GM18868 (cell line): ENCODE measurements at regions not wholly inside any gene's neighbourhood (a gene's known extent, or its start where the extent isn't known, plus 50 kb on each side); places are given as distances from the start of the nearest gene placed in this dataset.

Source experiments
- ATAC-seq: cut with Tn5 transposase; IDR thresholded peaks from one replicate; pipeline ENCODE4 v1.9.1; 2021; ENCODE audit warnings: mild to moderate bottlenecking, moderate library complexity; ENCODE audit not compliant: unreplicated experiment

DNA sequence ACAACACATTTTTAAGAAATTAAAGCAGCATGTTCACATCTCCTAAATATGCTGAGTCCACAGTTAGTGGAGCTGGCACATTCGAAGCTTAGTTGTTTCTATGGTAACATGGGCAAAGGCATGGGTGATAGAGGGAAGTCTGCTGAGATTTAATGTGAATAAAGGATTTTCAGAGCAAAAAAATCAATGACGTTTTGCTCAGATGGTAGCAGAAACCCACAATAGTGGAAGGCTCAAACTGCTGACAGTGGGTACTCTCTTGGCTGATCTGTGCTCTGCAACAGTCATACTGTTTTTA is 795.1 kb upstream of the ARPP21 start:
- ATAC-seq: no peak

- no peak for ATAC-seq
These were observed 788.2 kb upstream of the ARPP21 start for GRCh38 chr3:34851137-34851536.

DNA sequence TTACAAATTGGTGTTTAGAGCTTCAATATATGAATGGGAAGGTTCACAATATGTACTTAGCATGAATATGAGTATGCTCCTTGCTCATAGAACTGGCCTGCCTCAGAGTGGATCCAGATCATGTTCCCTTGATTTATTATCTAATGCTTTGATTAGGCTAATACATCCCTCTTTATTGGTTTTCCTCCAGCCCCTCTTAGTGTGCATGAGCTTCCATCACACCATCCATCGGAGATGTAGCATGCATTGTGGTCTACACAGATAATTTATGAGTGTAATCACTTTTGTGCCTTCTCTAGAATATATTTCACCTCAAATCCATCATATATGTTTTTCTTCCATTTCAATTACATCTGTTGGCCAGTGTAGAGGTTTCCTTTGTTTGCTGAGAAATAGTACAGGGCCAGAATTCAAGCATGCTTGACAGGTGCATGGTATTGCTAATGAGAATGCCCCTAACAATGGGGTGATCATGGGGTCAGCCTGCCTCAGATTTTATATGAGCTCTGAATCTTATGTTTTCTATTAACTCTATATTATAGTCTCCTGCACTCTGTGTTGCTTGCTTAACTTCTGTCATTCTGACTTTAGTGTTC is 786.4 kb upstream of the ARPP21 start:
- ATAC-seq: no peak

GRCh38 chr3:34856081-34856947 is 783.0 kb upstream of the ARPP21 start:
- peak; percentile 67 for ATAC-seq

GRCh38 chr3:34858067-34858660 is 781.2 kb upstream of the ARPP21 start:
- ATAC-seq: peak; percentile 46

GRCh38 chr3:34859746-34860145 is 779.6 kb upstream of the ARPP21 start:
- no peak for ATAC-seq

DNA sequence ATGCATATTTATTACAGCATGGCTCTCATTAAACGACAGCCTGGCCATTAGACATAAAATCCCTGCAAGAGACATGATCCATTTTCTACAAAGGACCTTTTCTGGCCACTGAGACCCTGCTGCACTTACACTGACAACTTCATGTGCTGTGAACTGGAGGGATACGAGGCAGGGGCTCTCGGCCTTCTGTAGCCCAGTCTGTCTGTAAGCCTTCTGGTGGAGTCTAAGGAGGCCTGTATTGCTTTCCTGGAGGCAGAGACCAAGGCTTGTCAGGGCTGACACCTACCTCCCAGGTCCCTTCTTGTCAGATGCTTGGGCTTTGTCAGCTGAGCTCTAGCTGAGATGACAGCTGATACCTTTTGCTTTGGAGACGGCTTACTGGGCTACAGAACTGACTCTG is 776.9 kb upstream of the ARPP21 start:
- no peak for ATAC-seq

- no peak for ATAC-seq
These were observed 775.8 kb upstream of the ARPP21 start for GRCh38 chr3:34863485-34863884.

DNA sequence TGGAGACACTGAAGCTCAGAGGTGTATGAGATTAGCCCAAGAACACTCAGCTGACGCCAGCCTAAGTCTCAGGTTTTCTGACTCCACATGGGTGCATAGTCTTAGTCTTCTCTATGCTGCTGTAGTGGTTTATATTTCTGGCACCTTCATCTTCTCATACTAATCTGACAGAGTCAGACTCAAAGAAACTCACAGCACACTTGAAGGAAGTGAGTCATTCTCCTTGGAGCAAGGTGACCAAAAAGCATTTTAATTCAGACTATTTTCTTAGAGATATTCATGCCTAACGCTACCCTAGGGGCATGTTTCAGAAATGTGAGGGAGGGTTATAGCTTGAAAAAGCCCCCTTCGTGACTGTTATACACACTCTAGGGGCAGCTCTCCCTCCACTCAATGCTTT is 775.3 kb upstream of the ARPP21 start:
- no peak for ATAC-seq

- no peak for ATAC-seq
These were observed 774.0 kb upstream of the ARPP21 start for GRCh38 chr3:34865346-34865745.

DNA sequence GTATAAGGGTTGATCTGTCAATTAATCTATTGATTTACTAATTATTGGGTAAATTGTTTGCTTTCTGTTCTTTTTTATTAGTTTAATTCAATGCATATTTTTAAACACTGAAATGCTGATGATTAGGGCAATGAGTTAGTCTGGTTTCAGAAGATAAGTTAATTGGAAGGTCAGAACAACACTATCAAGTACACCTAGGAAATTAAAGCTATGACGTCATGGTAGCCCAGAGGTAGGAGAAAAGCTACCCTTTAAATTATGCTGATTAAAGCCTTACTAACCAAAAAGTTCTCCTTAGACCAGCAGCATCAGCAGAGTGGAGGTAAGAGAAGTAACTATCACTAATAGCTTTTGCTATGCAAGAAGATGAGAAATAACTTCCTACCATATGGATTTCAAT is 770.4 kb upstream of the ARPP21 start:
- no peak for ATAC-seq

- ATAC-seq: no peak
These were observed 769.6 kb upstream of the ARPP21 start for GRCh38 chr3:34869696-34870095.

DNA sequence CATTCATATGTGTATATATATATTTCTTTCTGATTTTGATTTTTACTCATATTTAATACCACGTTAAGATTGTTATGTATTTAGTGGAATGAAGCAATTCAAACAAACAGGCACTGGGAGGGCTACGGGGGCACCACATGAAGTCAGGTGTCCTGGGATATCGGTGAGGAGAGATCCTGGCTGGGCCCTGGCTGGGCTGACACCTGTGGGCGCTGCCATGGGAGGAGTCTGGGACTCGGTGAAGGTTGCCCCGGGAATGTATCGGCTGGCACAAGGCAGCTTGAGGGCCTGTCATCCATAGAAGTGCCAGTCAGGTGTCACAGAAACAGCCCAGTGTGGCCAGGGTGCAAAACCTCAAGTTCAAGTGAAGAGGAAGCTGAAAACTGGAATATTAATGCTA is 766.9 kb upstream of the ARPP21 start:
- no peak for ATAC-seq

DNA sequence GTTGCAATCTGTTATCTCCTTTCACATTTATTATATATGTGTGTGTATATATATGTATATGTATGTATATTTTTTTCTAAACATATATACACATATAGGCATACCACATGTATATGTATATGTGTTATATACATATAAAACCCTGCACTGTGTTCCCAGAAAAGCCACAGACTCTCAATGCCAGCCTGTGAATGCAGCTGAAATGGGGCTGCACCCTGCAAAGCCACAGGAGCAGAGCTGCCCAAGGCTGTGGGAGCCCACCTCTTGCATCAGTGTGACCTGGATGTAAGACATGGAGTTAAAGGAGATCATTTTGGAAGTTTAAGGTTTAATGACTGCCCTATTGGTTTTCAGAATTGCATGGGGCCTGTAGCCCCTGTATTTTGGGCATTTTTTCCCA is 762.3 kb upstream of the ARPP21 start:
- no peak for ATAC-seq

DNA sequence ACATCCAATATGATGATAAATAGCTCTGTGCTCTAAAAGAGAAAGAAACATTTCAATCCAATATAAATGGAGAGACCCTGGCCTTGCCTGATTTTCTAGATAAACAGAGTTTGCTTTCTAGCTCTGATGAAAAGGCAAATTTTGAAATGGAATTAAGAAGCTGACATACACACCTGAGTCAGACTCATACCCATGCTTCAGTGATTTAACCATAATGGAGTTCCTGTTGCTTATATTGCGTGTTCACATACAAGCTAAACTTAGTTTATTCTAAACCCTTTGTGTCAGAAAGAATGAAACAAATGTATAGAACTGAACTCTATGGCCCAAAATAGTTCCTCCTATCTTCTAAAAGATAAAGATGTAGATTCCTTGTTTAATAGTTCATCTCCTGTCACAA is 760.8 kb upstream of the ARPP21 start:
- peak; percentile 50 for ATAC-seq

GRCh38 chr3:34881026-34881425 is 758.3 kb upstream of the ARPP21 start:
- ATAC-seq: peak; percentile 80

GRCh38 chr3:34882764-34883163 is 756.6 kb upstream of the ARPP21 start:
- ATAC-seq: no peak

GRCh38 chr3:34884007-34884406 is 755.3 kb upstream of the ARPP21 start:
- ATAC-seq: no peak

DNA sequence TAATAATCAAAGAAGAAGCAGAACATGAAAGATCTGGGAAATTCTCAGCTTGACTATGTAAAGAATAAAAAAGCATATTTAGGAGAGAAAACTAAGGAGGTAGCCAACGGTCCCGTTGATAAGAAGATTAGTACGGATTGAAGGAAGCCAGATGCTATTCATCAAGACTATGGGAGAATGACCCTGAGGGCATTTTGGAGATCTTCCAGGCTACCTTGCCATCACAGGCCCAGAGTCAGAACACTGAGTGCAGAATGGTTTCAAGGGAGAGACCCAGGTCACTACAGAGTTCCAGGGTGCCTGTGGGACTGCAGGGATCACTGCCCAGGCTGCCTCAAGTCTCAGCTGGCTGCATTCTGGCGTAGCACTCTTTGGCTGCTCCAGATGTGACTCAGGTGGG is 752.9 kb upstream of the ARPP21 start:
- ATAC-seq: no peak

DNA sequence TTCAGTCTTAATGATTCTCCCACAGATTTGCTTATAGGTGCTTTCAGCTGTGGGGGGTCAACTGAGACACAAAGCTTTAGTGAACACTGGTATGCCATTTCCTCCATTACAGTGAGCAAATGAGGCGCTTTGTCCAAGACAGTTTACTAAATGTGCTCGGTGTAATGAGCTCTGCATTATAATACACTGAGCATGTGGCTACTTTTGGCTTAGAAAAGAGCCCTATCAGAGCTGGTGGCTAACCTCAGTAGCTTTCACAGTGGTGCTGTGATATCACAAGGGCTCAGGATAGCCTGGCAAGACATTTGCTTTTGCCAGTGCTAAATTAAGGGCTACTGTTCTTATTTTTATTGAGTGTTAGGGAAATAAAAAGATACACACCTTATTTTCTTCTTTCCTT is 749.7 kb upstream of the ARPP21 start:
- ATAC-seq: no peak

- ATAC-seq: no peak
These were observed 749.1 kb upstream of the ARPP21 start for GRCh38 chr3:34890247-34890646.

GRCh38 chr3:34891941-34892340 is 747.4 kb upstream of the ARPP21 start:
- no peak for ATAC-seq
